ENCODE measurements at regions not wholly inside any gene's neighbourhood (a gene's known extent, or its start where the extent isn't known, plus 50 kb on each side); places are given as distances from the start of the nearest gene placed in this dataset.
A peak's percentile ranks its signal among the peaks of the same experiment; 100 is the strongest.

DNA sequence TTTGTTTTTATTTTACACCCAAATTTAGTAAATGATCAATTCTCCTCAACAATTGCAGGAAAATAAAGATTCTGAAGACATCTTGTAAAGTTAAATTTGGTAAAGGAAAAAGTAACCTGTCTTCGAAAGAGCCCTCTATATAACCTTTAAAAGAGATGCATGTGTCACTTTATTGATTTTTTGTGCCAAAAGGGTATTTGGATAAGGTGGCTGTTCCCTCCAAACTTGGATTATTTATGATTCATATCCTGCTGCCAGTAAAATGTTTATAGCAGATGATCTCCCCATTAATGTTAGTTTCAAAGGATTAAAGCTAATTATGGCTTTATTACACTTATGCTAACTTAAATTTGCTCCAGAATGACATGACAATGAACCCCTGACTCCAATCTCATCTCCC, 98.8 kb downstream of the DUSP6 start:
- DNase-seq = no peak

- DNase-seq = no peak
These were observed 100.0 kb downstream of the DUSP6 start for GRCh38 chr12:89252284-89252683.

- DNase-seq = no peak
These were observed 100.7 kb downstream of the DUSP6 start for GRCh38 chr12:89251342-89252271.

GRCh38 chr12:89250636-89251035, 101.7 kb downstream of the DUSP6 start:
- DNase-seq = no peak

- no peak for DNase-seq
These were observed 102.1 kb downstream of the DUSP6 start for GRCh38 chr12:89250213-89250612.

GRCh38 chr12:89247967-89248366, 104.3 kb downstream of the DUSP6 start:
- DNase-seq = no peak

DNA sequence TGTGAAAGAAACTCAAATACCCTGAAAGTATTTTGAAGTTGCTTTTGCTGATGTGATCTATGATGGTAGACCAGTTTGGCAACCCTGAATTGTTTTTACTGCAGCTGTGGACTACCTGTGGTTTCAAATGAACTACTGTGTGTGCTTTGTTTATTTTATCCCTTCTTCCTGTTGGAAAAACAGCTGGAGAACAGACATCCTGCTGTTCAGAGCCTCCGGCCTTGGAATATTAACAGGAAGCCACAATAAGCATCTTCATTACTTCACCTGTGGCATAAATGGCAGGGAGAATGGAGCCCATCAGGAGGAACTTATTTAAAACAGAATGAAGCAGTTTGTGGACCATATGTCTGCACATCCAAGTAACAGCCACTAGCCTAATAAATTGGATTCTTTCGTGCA, 104.8 kb downstream of the DUSP6 start:
- peak; percentile 35 for DNase-seq

- no peak for DNase-seq
These were observed 107.2 kb downstream of the DUSP6 start for GRCh38 chr12:89245090-89245489.

GRCh38 chr12:89244536-89244935, 107.8 kb downstream of the DUSP6 start:
- peak; percentile 77 for DNase-seq

GRCh38 chr12:89243771-89244170, 108.5 kb downstream of the DUSP6 start:
- peak; percentile 47 for DNase-seq

GRCh38 chr12:89239534-89239933, 112.8 kb downstream of the DUSP6 start:
- DNase-seq = no peak

GRCh38 chr12:89238593-89238992, 113.7 kb downstream of the DUSP6 start:
- no peak for DNase-seq

DNA sequence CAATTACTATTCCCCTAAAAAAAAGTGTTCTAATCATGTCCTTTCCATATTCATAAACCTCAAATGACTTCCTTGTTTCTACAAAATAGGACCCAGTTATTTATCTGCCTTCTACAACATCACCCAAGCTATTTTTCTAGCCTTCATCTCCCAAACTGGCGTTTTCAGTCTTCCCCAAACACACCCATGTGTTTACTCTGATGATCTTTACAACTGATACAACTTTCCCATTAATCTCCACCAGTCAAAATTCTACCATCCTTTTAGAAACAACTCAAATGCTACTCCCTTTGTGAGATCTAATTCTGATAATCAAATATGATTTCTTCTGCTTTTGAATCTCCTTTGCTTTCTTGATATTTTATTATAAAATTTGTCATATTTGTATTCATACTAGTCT, 114.5 kb downstream of the DUSP6 start:
- no peak for DNase-seq

GRCh38 chr12:89236748-89237383, 115.4 kb downstream of the DUSP6 start:
- DNase-seq = no peak

DNA sequence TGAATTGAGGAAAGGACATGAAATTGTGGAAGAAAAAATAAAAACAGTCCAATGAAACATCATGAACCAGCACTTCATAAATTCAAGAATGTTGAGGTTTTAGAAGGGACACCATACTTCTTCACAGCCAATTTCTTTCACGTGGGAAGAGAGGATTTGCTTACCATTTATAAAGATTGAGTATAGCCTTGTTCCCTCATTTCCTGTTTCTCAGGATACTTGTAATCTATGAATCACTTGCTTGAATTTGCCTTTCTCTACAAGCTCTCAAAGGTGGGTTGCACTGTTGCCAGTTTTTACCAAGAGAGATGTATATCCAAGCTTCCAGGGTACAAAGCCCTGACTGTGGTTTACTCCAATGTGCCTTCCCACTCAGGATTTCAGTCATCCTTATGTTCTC, 116.1 kb downstream of the DUSP6 start:
- DNase-seq = no peak

GRCh38 chr12:89235189-89235993, 116.9 kb downstream of the DUSP6 start:
- no peak for DNase-seq

GRCh38 chr12:89234324-89235114, 117.8 kb downstream of the DUSP6 start:
- DNase-seq = no peak

DNA sequence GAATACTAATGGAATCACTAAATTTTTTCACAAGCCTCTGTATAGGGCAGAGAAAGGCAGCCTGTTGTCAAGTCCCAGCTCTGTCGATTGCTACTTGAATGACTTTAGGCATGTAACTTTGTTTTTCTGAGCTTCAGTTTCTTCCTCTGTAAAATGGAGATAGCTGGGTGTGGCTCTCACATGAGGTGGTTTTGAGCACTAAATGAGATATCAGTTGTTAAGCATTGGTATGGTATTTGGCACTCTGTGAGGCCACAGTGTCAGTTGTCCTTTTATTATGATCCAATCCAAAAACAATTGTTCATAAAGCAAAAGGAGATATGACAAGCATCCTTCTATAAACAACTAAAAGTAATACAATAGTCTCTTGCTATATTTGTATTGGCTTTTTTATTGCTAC, 120.6 kb downstream of the DUSP6 start:
- no peak for DNase-seq

DNA sequence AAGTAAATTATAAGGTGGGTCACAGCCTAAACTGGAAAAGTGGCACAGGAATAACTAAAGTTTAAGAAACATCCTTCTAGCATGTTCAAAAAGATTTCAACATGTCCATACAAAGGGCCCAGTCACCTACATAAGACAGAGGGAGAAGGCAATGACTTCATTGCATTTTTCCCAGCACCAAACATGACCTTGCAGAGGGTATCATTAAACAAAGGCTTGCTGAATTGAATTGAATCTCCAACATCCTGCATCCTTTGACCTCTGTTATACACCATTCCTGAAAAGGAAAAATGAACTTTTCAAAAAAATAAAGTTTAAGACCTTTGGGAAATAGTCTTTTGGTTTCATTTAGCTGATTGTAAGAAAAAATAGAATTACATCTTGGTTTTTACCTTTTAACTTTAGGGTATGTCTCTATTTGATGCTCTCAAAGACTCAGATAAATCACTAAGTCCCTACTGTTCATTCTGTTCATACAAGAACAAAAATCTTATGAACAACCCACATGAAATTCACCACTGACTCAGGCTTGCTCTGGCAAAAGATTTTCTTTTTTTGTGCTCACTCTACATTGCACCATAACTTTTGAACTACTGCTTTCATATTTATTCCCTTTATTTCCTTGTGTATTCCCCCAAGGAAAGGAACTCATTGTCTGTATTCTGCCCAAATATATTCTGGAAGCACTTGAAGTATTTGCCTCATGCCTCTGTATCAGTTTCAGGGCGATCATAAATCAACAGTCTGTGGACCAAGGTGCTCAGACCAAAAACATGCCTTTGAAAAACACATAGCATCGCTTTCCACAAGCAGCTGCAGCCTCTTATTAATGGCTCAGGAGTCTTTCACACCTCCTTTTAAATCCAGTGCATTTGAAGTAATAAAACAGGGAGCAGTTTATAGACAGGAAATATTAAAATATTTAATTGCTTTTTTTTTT, 121.7 kb downstream of the DUSP6 start:
- no peak for DNase-seq

GRCh38 chr12:89228491-89228890, 123.8 kb downstream of the DUSP6 start:
- DNase-seq = no peak

DNA sequence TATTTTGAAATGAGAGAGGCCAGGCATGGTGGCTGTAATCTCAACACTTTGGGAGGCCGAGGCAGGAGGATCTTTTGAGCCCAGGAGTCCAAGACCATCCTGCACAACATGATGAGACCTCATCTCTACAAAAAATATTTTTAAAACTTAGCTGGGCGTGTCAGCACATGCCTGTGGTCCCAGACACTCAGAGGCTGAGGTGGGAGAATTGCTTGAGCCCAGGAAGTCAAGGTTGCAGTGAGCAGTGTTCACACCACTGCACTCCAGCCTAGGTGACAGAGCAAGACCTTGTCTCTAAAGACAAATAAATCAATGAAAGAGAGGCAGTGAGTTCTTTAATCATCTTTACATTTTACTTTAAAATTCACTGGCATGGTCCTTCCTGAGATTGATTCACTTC, 124.5 kb downstream of the DUSP6 start:
- no peak for DNase-seq
